GM12878 (cell line): ENCODE measurements at regions not wholly inside any gene's neighbourhood (a gene's known extent, or its start where the extent isn't known, plus 50 kb on each side); places are given as distances from the start of the nearest gene placed in this dataset.

Source experiments
- BRCA1 ChIP-seq: IDR thresholded peaks from 2 replicates; pipeline ENCODE4 v1.6.1; 2011; ENCODE audit warnings: low read depth, low read length, improper control_type of control experiment
- CTCF ChIP-seq, 3 experiments: IDR thresholded peaks in 2 of 3; conservative IDR thresholded peaks in 1 of 3; 2 replicates each; pipeline ENCODE4 v1.5.1; 2011; ENCODE audit warnings: low read depth in 3 of 3, low read length in 3 of 3, mild to moderate bottlenecking in 3 of 3, control low read depth in 2 of 3, moderate library complexity in 2 of 3, inconsistent platforms in 1 of 3, mixed read lengths in 1 of 3; ENCODE audit not compliant: control insufficient read depth in 2 of 3, insufficient read depth in 1 of 3; ENCODE audit errors: extremely low read depth in 1 of 3
- EZH2 ChIP-seq: IDR thresholded peaks from 2 replicates; pipeline ENCODE4 v1.6.1; 2012; ENCODE audit warnings: low read depth, mild to moderate bottlenecking, control low read depth, inconsistent platforms, low read length, borderline replicate concordance; ENCODE audit not compliant: control insufficient read depth
- LARP7 ChIP-seq: fragments of 450-650 bp; IDR thresholded peaks from 2 replicates; pipeline ENCODE4 v1.6.1; 2017; ENCODE audit warnings: mild to moderate bottlenecking
- MXI1 ChIP-seq: fragments of 150-350 bp; IDR thresholded peaks from 2 replicates; pipeline ENCODE4 v1.6.1; 2011; ENCODE audit warnings: low read depth, mild to moderate bottlenecking, inconsistent platforms, low read length, improper control_type of control experiment
- NFIC ChIP-seq: IDR thresholded peaks from 2 replicates; pipeline ENCODE4 v1.6.1; 2012; ENCODE audit warnings: low read depth, mild to moderate bottlenecking, inconsistent platforms, low read length, moderate library complexity
- POLR2A ChIP-seq: IDR thresholded peaks from 2 replicates; pipeline ENCODE4 v1.6.1; 2011; ENCODE audit warnings: low read depth, mild to moderate bottlenecking, low read length
- POLR2AphosphoS2 ChIP-seq: IDR thresholded peaks from 2 replicates; pipeline ENCODE4 v1.6.1; 2011; ENCODE audit warnings: low read depth, mild to moderate bottlenecking, low read length, improper control_type of control experiment, moderate library complexity
- RAD21 ChIP-seq: IDR thresholded peaks from 2 replicates; pipeline ENCODE4 v1.6.1; 2011; ENCODE audit warnings: mild to moderate bottlenecking, low read depth, low read length, moderate library complexity; ENCODE audit not compliant: insufficient read depth
- REST ChIP-seq: IDR thresholded peaks from 2 replicates; pipeline ENCODE4 v1.6.1; 2012; ENCODE audit warnings: mild to moderate bottlenecking, low read depth, low read length
- SMC3 ChIP-seq: IDR thresholded peaks from 2 replicates; pipeline ENCODE4 v1.6.1; 2011; ENCODE audit warnings: low read length, improper control_type of control experiment, borderline replicate concordance
- SP1 ChIP-seq: IDR thresholded peaks from one replicate; pipeline ENCODE4 v1.6.1; 2011; ENCODE audit warnings: low read depth, low read length
- USF2 ChIP-seq: IDR thresholded peaks from 2 replicates; pipeline ENCODE4 v1.6.1; 2011; ENCODE audit warnings: low read depth, low read length, improper control_type of control experiment, borderline replicate concordance
- ZBTB33 ChIP-seq: fragments of 450-650 bp; IDR thresholded peaks from 2 replicates; pipeline ENCODE4 v1.6.1; 2017; ENCODE audit warnings: mild to moderate bottlenecking

GRCh38 chr22:27695925-27696324 is 105.6 kb downstream of the MN1 start:
- TF ChIP-seq MXI1 (no peak), RAD21 (no peak), EZH2 (no peak), POLR2AphosphoS2 (no peak), CTCF (IDR thresholded peaks at IDR 0.05 in 2 of 3, conservative IDR thresholded peaks at IDR 0.05 in 1 of 3; ENCODE audit: control insufficient read depth in 2 of 3, extremely low read depth in 1 of 3, insufficient read depth in 1 of 3, low read depth in 3 of 3, low read length in 3 of 3) (no peak), SP1 (no peak), USF2 (no peak), BRCA1 (no peak), LARP7 (no peak), POLR2A (no peak), NFIC (no peak), SMC3 (no peak), REST (no peak), ZBTB33 (no peak)
